Stimulated activated naive CD4-positive, alpha-beta T cell (primary cell): ENCODE measurements at regions not wholly inside any gene's neighbourhood (a gene's known extent, or its start where the extent isn't known, plus 50 kb on each side); places are given as distances from the start of the nearest gene placed in this dataset.

Experiments used
- DNase-seq, 6 experiments: peaks; one replicate each; lab custom pipeline; 2025; lab: John Stamatoyannopoulos, UW

DNA sequence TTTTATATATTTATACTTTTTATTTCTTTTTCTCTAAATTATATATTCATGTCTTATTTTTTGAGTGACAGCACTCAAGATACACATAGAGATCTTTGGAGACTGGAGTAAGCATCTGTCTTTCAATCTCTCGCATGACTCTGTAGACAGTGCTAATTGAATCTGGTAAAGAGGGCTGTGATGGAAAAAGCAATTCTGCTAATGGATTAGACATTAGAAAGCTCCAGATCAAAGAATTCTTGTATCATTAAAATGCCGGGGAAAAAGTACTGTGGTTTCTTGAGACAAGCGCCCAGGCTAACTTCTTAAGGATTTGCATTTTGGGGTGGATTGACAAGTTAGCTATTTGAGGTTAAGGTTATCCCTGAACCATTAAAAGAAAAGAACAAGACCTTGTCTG lies 383.1 kb upstream of the TNP1 start:
- DNase-seq = no peak

DNA sequence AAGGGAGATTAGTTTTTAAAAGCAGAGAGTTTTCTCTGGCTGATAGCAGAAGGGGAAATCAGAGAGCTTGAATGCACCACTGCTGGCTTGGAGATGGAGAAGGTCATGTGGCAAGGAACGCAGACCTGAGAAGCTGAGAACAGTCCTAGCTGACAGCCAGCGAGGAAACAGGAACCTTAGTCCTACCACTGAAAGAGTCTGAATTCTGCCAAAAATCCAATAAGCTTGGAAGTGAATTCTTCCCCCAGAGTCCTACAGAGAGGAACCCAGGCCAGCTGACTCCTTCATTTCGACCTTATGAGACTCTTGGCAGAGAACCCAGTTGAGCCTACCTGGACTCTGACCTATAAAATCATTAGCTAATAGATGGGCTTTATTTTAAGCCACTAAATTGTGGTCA lies 371.9 kb upstream of the TNP1 start:
- no peak for DNase-seq

- no peak for DNase-seq
These were observed 371.3 kb upstream of the TNP1 start for GRCh38 chr2:217231212-217231611.

DNA sequence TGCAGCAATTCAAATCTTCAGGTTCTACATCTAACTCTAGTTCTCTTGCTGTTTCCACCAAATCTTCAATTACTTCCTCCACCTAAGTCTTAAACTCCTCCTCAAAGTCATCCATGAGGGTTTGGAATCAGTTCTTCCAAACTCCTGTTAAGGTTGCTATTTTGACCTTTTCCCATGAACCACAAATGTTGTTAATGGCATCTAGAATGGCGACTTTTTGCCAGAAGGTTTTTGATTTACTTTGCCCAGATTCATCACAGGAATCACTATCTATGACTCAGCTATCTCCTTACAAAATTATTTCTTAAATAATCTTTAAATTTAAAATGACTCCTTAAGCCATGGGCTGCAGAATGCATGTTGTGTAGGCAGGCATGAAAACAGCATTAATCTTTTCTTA lies 368.9 kb upstream of the TNP1 start:
- no peak for DNase-seq

- no peak for DNase-seq
These were observed 367.9 kb upstream of the TNP1 start for GRCh38 chr2:217227794-217228193.

GRCh38 chr2:217225596-217225995 lies 365.7 kb upstream of the TNP1 start:
- DNase-seq = no peak

- DNase-seq = no peak
These were observed 363.5 kb upstream of the TNP1 start for GRCh38 chr2:217223222-217223930.

DNA sequence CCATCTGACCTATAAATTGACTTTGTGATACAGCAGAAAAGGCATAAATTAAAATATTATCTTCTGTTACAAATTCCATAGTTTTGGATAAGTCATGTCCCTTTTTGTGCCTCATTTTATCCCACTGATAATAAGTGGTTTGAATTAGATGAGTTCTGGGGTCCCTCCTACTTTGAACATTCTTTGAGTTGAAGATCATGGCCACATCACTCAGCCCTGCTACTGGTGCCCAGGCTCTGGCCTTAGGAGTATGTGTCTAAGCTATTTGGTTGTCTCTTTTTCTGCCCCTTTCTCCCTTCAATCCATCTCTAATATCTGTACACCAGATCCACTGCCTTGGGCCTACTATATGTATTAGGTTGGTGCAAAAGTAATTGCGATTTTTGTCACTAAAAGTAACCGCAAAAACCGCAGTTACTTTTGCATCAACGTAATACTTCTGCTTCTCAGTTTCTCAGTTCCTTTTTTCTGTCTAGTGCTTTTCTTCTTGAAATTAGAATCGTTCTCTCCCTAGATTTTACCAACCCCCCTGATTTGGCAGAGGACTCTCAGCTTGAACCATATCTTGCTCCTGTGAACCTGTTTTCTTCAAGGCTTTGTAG lies 362.5 kb upstream of the TNP1 start:
- peak in 1 of 6 experiments; percentile 5 for DNase-seq

GRCh38 chr2:217220228-217221013 lies 360.6 kb upstream of the TNP1 start:
- DNase-seq = no peak

- no peak for DNase-seq
These were observed 359.3 kb upstream of the TNP1 start for GRCh38 chr2:217219164-217219520.

DNA sequence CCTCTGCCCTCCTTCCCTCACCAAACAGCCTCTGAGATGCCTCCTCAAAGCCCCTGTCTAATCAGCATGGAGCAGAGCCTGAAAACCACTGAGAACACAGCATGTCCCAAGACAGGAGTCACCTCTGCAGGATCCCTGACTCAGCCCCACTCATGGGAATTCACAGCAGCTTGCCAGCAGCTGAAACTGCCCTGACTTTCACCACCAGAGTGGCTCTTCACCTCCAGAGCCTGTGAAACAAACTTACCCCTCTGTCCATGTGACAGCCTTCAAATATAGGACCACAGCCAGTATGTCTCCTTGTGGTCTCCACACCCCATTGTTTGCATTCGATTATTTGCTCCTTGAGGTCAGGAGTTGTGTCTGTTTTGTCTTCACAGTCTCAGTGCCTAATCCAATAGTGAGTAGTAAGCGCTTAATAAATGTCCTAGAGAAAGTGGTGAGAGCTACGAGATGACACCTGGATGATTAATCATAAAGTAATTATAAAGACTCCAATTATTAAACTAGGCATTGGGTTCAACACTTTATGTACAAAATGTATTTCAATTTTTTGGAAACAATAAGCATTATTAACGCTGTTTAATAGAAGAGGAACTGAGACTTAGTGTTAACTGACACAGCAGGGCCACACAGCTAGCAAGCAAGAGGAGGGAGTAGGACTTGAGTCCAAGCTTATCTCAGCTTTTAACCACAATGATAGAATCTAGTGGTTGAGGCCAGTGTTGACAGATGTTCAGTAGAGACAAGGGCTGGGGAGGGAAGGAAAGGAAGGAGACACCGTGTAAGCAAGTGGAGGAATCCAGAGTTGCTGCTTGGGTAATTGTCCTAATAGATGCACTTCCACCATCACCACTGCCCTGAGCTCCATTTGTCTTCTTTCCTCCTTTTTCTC lies 358.7 kb upstream of the TNP1 start:
- DNase-seq = no peak

GRCh38 chr2:217216982-217217381 lies 357.1 kb upstream of the TNP1 start:
- no peak for DNase-seq

DNA sequence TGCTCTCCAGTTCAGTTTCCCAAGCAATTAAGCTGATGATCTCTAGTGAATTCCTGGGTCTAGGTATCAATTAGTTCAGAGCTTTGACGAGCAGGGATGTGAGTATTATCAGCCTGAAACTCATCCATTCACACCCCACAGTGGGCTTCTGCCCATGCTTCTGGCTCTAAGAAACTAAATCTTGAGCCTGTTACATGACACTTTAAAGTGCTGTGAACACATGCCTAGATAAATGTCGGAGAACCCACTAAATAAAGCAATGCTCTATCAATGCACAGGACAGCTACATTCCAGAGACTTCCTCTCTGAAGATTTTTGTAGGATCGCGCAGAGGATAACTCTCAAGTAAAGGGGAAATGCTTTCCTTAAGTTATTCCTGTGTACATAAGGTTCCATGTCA lies 356.5 kb upstream of the TNP1 start:
- DNase-seq = no peak

DNA sequence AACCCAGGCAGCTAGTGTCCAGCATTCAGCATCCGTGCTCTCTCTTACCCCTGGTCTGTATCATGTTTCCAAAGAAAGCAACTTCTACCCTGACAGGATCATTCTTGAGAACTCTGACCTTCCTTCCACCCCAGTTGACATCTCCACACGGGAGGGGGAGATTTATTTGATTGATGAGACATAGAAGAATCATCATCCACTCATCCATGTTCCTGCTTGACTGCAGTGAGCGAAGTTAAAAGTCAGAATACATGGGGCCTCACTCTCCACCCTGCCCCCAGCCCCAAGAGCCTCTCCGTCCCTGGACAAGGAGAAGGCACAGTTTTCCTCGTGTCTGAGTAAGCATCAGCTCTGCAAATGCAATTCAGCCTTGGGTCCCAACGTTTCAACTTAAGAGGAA lies 356.0 kb upstream of the TNP1 start:
- DNase-seq = no peak

DNA sequence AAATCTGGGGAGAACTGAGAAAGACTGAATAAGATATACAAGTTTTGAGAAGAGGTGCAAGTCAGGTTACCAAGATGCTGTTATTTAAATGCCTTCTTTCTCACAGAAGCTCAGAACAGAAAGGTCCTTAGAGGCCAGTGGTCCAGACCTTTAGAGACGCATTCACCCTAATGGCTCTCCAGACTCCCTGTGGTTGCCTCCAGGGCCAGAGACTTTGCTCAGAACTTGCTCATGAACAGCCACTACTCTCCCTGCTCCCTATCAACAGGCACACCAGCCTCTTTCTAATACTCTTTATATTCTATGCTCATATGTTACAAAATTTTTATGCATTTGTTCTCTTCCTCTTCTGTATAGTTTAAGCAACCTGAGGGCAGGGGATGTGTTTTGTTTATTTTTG lies 349.0 kb upstream of the TNP1 start:
- DNase-seq = no peak

DNA sequence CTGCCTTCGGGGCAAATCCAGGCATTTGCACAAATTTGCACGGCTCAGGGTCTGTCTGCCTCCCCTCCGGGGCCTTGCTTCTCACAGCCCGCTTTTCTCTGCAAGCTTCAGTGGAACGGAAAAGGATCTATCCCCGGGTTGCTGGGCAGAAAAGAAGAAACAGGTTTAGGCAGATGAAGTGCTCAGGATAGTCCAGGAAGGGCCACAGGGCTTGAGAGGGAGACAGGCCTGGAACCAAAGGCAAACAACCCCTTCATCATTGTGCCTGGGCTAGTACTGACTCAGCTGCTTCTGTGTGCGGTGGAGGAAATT lies 347.8 kb upstream of the TNP1 start:
- no peak for DNase-seq

GRCh38 chr2:217206907-217207698 lies 347.2 kb upstream of the TNP1 start:
- no peak for DNase-seq

- no peak for DNase-seq
These were observed 346.3 kb upstream of the TNP1 start for GRCh38 chr2:217206016-217206725.

DNA sequence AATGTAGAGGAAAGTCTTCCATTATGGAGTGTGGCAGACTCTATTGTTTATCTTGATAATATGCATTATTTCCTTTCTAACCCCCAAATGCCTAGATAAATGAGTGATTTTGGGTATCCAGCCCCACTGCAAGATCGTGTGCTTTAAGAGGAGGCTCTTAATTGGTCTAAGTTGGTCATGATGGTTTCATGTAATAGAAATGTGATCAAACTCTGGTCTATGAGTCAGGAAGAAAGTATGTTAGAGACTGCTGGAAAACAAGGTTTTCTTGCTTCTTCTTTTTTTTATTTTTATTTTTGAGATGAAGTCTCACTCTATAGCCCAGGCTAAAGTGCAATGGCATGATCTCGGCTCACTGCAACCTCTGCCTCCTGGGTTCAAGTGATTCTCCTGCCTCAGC lies 344.5 kb upstream of the TNP1 start:
- no peak for DNase-seq

DNA sequence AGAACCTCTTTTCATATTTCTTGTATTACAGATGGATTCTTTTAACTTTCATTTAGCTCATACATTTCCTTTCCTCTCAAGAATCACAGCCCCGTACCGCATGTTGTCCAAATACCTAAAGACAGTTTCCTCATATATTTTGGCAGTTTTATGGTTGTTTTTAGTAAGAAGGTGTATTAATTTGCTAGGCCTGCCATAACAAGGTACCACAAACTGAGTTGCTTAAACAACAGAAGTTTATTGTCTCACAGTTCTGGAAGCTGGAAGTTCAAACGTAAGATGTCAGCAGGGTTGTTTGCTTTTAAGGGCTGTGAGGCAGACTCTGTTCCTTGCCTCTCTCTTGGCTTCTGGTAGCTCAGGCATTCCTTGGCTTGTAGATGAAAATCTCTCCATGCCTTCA lies 343.2 kb upstream of the TNP1 start:
- no peak for DNase-seq

GRCh38 chr2:217199255-217199630 lies 339.4 kb upstream of the TNP1 start:
- no peak for DNase-seq
